ENCODE measurements at regions not wholly inside any gene's neighbourhood (a gene's known extent, or its start where the extent isn't known, plus 50 kb on each side); places are given as distances from the start of the nearest gene placed in this dataset.
"Not testable (repeated sequence)": the region's sequence is repeated elsewhere in the genome, so short reads cannot be mapped to it uniquely, and the experiment has no call there.

DNA sequence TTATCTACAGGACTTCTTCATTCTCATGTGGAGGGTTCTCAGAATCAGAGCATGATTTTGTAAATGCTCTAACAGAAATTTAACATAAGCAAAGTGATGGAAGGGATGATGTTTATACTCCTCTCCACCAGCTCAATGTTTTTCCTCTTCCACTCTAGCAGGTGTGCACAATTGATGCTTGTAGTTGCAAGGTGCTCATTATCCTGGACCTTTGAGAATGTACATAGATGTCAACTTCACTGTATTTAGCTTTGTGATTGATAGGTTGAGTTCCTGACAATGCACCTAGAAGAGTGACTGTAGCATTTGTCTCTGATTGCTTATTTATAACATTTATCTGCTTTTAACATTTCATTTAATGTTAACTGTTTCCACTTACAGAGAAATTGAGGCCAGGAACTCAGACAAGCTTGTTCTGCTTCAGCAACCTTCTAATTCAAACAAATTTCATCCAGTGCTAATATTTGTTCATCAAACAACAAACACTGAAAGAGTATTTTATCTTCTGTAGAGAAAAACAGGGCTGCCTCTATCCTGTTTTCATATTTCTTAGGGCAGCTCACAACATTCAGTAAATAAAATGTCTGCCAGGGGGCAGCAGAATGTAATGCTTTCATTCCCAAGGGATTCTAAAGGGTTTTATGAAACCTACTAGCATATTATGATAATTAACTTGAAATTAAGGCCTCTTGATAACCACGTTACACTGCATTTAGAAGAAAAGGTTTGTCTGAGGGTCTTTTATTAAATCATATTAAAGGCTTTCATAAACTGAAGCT is 127.9 kb upstream of the NOL4 start:
- no peak for DNase-seq (ENCODE audit: low read depth)

DNA sequence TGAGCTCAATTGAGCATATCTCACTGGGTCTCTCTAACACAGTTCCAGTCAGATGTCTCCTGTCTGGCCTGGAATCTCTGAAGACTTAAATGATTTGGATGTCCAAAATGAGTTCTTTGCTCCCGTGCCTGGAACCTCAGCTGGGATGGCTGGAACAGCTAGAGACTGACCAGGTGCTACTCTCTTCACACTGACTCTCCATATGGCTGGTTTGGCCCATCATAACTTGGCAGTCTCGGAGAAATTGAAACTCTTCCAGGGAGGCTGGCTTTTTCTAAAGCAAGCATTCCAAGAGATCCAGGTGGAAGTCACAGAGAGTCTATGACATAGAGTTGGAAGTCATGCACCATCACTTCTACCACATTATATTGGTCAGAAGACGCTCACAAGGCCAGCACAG is 129.6 kb upstream of the NOL4 start:
- DNase-seq (ENCODE audit: low read depth): no peak

DNA sequence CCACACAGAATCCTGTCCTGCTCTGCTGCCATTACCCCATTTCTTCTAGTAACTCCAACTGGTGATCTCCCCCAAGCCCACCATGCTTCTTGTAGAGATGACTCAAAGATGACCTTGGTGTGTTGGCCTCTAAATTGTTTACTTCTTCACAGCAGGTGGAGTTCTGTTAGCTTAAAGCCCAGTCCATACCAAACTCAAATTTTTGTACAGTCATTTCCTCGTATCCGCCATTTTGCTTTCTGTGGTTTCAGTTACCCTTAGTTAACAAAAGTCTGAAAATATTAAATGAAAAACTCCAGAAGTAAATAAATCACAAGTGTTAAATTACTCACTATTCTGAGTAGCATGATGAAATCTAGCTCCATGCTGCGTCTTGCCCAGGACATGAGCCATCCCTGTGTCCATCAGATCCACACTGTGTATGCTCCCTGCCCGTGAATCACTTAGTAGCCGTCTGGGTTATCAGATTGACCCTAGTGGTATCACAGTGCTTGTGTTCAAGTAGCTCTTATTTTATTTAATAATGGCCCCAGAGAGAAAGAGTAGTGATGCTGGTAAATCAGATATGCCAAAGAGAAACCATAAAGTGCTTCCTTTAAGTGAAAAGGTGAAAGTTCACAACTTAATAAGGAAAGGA is 133.3 kb upstream of the NOL4 start:
- no peak for DNase-seq (ENCODE audit: low read depth)

DNA sequence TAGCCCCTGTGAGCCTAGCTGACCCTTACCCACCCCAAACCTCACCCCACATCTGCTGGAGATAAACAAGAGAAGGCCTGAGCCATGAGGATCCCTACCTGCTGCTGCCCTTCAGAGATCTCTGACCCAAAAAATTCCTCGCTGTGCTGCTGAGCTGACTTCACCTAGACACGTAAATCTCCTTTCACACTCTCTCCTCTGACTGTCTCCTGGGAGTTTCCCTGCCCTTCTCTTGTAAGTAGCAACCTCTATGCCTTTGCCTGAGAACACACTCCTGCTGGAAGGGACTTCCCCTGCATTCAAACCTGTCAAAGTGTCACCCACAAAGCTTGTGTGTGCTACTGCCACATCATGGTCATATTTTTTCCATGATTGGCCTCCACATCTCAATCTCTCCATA is 134.2 kb upstream of the NOL4 start:
- DNase-seq (ENCODE audit: low read depth): no peak

DNA sequence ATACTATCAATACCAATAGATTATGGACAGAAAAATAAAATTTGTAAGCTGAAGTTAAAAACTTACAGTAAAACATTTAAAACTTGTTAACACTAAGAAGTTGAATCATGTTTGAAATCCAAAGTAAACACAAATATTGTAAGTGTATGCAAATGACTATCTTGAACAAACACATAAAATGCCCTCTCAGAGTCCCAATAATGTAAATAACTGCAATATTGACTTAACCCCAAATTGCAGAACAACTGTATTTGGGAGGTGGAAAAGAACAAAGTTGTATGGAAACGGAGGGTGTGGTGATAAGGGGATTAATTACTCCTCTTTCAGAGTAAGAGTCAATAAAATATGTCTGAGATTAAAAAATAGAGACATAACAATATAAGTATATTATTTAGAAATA is 140.0 kb upstream of the NOL4 start:
- no peak for DNase-seq (ENCODE audit: low read depth)

DNA sequence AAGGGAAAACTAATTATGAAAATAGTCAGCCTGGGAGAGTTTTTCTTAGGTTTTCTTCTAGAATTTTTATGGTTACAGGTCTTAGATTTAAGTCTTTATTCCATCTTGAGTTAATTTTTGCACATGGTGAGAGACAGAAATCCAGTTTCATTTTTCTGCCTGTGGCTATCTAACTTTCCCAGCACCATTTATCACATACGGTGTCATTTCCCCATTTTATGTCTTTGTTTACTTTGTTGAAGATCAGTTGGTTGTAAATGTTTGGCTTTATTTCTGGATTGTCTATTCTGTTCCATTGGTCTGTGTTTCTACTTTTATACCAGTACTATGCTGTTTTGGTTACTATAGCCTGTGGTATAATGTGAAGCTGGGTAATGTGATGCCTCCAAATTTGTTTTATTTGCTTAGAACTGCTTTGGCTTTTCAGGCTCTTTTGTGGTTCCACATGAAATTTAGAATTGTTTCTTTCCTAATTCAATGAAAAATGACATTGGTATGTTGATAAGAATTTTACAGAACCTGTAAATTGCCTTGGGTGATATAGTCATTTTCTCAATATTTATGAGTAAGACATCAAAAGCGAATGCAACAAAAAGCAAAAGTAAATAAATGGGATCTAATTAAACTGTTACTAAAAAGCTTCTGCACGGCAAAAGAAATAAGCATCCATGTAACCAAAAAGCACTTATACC is 146.1 kb upstream of the NOL4 start:
- no peak for DNase-seq (ENCODE audit: low read depth)

DNA sequence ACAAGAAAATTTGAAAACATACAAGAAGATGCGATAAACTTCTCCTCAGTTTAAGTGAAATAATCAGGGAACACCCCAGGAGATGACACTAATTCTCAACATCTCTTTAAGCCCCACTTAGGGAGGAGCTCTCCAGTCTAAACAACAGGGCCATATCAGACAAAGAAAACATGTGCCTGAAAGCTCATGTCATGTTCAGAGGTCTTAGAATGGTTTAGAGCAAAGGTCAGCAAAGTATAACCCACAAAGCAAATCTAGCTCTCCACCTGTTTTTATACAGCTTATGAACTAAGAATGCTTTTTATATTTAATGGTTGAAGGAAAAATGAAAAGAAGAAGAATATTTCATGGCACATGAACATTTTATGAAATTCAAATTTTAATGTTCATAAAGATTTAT is 155.6 kb upstream of the NOL4 start:
- DNase-seq (ENCODE audit: low read depth): no peak

DNA sequence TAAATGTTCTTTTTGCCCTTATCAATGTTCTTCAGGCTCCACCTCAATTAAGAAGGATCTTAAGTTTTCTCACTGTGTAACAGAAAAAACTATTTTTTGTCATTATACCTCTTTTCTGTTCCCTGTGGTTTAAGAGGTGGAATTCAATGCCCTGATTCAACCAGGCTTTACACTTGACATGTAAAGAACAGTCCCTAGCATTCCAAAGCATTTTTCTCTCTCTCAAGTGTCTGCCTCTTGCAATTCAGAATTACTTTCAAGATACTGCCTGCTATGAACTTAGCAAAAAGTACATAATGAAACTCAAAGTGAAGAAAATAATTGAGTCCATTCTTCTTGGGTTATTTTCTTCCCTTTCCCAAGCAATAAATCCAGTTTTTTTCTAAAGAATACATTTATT is 160.6 kb upstream of the NOL4 start:
- DNase-seq (ENCODE audit: low read depth): no peak

DNA sequence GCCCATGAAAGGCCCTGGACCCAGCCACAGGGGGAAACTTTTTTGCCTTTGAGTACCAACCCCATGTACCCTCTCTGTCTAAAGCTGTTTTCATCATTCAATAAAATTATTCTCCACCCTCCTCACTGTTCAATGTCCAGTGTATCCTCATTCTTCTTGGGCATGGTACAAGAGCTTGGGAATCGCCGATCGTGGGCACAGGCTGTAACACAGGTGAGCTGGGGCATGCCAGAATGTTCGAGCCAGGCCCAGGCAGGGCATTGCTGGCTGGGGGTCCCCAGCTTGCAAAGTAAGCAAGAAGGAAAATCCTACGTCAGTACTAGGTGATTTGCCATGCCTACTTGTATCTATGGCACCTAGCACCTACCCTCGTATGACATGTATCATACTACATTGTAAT is 162.1 kb upstream of the NOL4 start:
- no peak for DNase-seq (ENCODE audit: low read depth)

DNA sequence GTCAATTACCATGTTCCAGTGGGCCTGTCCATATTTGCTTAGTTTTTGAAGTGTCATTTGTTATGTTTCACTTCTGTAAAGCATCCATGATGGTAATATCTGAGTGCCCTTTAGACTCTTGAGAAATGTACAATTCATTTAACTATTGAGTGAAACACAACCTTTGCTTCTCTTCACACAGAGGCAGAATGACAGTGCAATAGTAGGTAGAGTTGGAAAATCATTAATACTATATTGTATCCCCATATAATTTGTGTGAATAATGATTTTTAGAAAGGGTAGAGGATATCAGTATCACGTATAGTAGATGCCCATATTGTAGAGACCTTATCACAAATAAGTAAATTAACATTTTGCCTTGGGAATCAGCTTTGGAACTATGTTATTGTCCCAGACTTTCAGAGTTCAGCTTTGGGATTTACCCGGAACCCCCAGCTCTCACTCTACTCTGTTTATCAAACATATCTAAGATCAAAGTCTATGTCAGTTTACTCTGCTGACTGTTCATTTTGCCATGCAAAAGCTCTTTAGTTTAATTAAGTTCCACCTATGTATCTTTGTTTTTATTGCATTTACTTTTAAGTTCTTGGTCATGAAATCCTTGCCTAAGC is 172.7 kb upstream of the NOL4 start:
- no peak for DNase-seq (ENCODE audit: low read depth)

DNA sequence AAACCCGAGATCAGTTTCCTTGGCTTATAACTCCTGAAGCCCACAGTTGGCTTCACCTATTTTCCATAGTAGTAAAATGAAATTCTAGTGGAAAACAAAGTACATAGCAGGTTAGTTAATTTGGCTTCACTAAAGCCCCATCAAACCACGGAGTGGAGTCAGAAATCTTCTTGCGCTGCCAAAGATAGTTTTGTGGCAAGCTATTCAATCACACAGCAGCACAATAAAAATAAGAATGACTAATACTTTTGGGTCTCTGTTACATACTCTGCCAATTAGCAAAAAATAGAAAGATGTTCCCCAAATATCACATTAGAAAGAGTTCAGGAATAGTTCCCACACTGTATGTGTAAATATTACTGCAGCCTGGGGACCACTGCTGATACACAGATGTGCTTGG is 175.2 kb upstream of the NOL4 start:
- DNase-seq (ENCODE audit: low read depth): no peak

DNA sequence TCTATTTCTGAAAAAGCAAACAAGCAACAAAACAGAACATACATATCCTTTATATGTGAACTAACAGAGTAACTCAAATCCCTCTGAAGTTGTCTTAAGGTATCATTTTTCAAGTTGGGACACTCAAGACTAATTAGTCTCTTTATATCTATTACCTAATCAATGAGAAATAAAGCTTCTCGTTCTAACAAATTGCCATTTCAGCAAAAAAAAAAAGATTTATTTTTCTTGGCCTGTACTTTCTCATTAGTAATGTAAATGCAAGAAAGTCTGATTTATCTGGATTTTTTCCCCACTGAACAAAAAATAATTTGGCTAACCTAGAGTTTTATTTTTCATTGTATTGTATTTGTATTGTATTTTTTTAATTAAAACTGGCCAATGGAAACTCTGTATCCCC is 176.1 kb upstream of the NOL4 start:
- DNase-seq (ENCODE audit: low read depth): no peak

DNA sequence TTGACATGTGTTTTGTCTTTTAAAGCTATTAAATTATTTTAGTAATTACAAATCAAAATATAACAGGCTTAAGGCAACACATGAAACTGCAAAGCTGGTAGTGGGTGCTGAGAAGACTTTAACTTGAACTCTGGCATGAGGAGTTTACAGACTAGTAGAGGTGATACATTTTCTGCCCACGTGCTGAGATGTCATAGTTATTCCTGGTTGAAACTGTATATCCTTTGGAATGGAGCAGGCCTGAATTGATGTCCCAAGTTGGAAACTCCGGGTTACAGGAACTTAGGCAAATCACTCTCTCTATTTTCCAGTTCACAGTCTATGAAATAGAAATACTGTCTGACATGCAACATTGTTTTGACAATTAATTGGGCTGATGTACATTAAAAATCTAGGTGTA is 177.1 kb upstream of the NOL4 start:
- no peak for DNase-seq (ENCODE audit: low read depth)

DNA sequence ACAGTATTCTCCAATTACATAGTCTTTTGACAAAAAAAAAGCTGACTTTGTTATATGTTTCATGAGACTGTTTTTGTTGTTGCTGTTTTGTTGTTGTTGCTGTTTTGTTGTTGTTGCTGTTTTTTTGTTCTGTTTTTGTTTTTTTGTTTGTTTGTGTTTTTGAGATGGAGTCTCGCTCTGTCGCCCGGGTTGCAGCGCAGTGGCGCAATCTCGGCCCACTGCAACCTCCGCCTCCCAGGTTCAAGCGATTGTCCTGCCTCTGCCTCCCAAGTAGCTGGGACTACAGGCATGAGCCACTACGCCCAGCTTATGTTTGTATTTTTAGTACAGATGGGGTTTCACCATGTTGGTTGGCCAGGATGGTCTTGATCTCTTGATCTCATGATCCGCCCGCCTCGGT is 182.8 kb upstream of the NOL4 start:
- DNase-seq (ENCODE audit: low read depth): not testable (repeated sequence)

DNA sequence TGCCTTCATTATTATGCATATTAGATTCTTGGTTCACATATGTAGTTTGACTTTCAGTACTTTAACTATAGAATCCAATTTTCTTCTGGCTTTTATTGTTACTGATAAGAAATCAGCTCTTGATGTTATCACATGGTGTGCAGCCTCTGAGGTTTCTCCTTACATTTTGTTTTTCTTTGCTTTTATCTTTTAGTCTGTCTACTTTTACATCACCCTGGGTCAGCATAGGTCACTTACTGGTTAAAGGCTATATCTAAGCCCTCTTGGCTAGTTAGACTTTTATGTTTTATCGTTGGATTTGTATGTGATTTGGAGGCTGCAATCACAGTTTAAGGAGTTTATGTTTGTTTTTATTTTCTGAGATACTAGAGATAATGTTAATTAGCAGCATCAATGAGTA is 187.2 kb upstream of the NOL4 start:
- no peak for DNase-seq (ENCODE audit: low read depth)

DNA sequence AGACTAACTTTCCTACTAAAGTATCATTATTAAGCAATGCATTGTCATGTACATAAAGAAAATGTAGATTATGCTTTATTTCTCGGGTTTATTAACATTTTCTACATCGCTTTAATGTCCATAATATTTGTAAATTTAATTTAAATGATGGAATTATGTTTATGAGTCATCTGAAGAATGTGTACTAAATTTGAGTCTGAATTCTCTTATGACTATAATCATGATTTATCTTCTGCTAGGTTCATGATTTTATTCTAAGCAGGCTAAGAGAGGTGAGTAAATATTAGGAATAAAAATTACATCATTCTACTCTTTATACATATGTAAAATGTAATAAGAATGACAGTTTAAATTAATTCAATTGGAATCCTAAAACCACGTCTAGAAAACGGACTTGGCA is 206.3 kb upstream of the NOL4 start:
- no peak for DNase-seq (ENCODE audit: low read depth)

DNA sequence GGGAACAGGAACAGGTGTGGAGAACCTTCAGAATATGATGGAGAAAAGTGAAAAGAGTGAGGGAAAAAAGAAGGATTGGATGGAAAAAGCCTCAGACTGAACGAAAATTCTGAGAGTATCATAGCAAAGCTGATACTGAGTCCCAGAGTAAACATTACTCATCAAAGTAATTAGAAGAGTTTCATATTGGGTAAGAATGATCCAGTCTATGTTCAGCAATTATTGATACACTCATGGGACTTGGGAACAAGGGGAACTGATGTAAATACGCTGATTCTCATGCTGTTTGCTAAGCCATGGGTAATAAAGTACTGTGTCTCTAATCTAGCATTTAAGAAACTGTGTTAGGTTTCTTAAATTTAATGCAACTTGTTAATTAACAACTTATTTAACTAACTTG is 219.9 kb upstream of the NOL4 start:
- no peak for DNase-seq (ENCODE audit: low read depth)

DNA sequence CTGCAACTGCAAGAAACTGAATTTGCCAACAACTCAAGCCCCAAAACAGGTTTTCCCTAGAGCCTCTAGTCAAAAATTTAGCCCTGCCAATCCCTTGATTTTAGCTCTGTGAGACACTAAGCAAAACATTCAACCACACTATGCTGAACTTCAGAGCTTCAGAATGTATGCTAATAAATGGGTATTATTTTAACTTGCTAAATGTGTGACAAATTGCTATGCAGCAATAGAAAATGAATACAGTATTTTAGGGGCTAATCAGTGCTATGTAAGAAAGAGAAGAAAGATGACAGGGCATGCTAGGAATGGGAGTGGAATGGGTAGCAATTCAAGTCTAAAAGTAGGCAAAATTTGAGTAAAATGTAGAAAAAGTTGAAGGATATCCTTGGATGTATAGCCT is 223.9 kb upstream of the NOL4 start:
- DNase-seq (ENCODE audit: low read depth): no peak

DNA sequence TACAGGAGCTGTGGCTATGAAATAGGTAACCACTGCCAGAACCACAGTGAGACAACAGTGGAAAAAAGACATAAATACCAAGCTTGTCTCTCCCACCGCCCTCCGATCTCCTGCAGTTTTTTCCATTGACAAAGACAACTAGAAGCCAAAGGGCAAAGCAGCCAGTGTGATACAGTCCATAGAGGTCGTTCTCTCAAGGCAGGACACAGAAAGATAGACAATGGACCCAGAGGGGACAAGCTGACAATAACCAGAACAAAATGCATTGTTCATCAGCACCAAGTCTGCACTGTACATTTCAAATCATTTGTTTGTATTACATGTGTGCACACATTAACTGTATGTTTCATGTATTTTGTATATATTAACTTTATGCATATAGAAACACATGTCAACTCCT is 233.0 kb upstream of the NOL4 start:
- no peak for DNase-seq (ENCODE audit: low read depth)

DNA sequence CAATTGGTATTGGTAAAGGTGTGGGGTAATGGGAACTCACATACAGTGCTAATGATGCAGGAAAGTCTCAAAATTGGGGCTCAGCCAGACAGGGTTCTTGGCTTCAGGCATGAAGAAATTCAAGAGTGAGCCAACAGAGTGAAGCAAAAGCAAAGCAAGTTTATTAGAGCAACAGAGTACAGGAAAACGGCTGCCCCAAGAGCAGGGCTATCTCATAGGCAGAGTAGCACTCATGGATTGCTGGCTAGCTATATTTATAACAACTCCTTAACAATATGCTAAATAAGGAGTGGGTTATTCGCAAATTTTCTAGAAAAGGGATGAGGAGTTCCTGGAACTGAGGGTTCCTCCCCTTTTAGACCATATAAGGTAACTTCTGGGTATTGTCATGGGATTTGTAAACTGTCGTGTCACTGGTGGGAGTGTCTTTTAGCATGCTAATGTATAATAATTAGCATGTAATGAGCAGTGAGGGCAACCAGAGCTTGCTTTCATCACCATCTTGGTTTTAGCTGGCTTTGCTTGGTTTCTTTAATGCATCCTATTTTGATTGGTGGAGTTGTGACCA is 233.8 kb upstream of the NOL4 start:
- DNase-seq (ENCODE audit: low read depth): no peak

DNA sequence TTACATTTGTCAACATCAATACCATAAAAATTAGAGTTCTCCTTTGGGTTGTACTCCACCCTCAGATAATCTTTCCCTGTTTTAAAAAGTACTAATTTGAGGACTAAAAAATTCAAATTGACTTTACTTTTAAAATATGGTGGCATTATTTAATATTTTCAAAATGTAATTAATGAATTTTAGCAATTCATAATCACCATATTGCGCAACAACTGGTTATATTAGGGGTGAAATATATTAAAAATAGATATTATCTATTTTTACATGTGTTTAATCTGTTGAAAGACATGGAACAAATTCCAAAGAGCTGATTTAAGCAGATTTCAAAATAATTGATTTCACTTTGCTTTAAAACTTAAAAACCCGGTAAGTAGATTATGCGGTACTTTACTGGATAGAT is 236.6 kb upstream of the NOL4 start:
- DNase-seq (ENCODE audit: low read depth): no peak

DNA sequence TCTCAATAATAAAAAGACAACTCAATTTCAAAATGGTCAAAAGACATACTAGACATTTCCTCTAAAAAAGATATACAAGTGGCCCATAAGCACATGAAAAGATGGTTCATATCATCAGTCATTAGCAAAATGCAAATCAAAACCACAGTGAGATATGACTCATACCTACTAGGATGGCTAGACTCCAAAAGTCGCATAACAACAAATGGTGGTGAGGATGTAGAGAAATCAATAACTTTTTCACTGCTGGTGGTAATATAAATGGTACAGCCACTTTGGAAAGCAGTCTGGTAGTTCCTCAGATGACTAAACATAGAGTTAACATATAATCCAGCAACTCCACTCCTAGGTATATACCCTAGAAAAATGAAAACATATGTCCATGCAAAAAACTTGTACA is 242.3 kb upstream of the NOL4 start:
- no peak for DNase-seq (ENCODE audit: low read depth)
